Kidney (tissue), 13 donors: ENCODE measurements at regions not wholly inside any gene's neighbourhood (a gene's known extent, or its start where the extent isn't known, plus 50 kb on each side); places are given as distances from the start of the nearest gene placed in this dataset.

Source experiments
- DNase-seq, 5 donors: peaks; one replicate each; pipeline ENCODE4 v3.0.0-alpha.2; 2013 to 2020
- FAIRE-seq: peaks from 2 replicates; lab custom pipeline; 2012; peaks lifted over from hg19 to GRCh38; lab: Jason Lieb, UNC
- H3K27ac ChIP-seq, 2 donors: one replicate each; pipeline ENCODE4 v1.7.0; 2013; ENCODE audit warnings: low read depth in 2 of 2, low read length in 2 of 2, inconsistent platforms in 1 of 2
- H3K27me3 ChIP-seq: one replicate; pipeline ENCODE4 v1.7.1; 2013; ENCODE audit warnings: low read length, inconsistent platforms; ENCODE audit not compliant: control insufficient read depth, insufficient read depth
- H3K36me3 ChIP-seq, 3 donors: one replicate each; pipeline versions ENCODE4 v1.7.0 to v1.7.1; 2013; ENCODE audit warnings: low read length in 3 of 3, control low read depth in 1 of 3, inconsistent platforms in 1 of 3; ENCODE audit not compliant: insufficient read depth in 3 of 3, control insufficient read depth in 2 of 3
- H3K4me1 ChIP-seq, 3 donors: one replicate each; pipeline versions ENCODE4 v1.7.0 to v1.7.1; 2013; ENCODE audit warnings: low read length in 3 of 3, inconsistent platforms in 1 of 3, low read depth in 1 of 3; ENCODE audit not compliant: control insufficient read depth in 2 of 3, insufficient read depth in 2 of 3
- H3K4me3 ChIP-seq, 3 donors: one replicate each; pipeline versions ENCODE4 v1.7.0 to v1.8.1; 2013; ENCODE audit warnings: low read length in 3 of 3, control low read depth in 1 of 3, inconsistent platforms in 1 of 3
- H3K9ac ChIP-seq, 3 donors: one replicate each; pipeline versions ENCODE4 v1.7.0 to v1.7.1; 2013; ENCODE audit warnings: low read length in 3 of 3, control low read depth in 1 of 3, inconsistent platforms in 1 of 3
- H3K9me3 ChIP-seq, 3 donors: one replicate each; pipeline versions ENCODE4 v1.7.0 to v1.7.1; 2013; ENCODE audit warnings: low read length in 3 of 3, control low read depth in 1 of 3, inconsistent platforms in 1 of 3; ENCODE audit not compliant: control insufficient read depth in 2 of 3, insufficient read depth in 1 of 3
- intact Hi-C: fragments of 100-400 bp; cut with DNase I; formaldehyde crosslinking; loops from one replicate; pipeline ENCODE4 v1.11.1; 2022
- TF ChIP-seq, protein P1 (sequence below): IDR thresholded peaks from 3 replicates; pipeline ENCODE4 v1.5.1; 2012; ENCODE audit warnings: mild to moderate bottlenecking, moderate library complexity, borderline replicate concordance; ENCODE audit not compliant: insufficient read depth; ENCODE audit errors: extremely low read depth
- donor health status: control.
- donor health status: control.
- donor health status: control.
- donor health status: control.
- donor health status: control.
- donor health status: DM: yes; HTN: yes; CAD: no.
- donor health status: Normal renal cell carcinoma (clear cell type).

DNA sequence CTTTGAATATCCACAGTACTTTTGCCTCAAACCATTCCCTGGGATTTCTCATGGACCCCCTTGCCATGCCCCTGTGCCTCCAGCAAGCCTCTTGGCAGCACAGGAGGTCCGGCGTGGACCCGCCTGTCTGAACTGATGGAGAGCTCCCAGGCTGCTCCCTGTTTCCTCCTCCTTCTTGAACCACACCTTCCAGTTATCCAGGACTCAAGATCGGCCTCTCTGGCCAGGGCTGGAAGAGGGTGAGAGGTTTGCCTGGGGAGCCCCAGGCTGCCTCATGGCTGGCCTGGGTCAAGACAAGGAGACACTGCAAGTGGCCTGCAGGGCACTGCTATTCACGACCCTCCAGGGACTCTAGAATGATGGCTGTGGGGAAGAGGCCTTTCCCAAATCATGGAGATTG, 93.6 kb upstream of the WASF3 start:
- H3K36me3 ChIP-seq: no peaks in the 10 kb centered on the region
- no peak overlapping the region for H3K9ac ChIP-seq
- no peaks in the 10 kb centered on the region for H3K4me1 ChIP-seq
- FAIRE-seq: no peak
- H3K27me3 ChIP-seq: no peaks in the 10 kb centered on the region
- intact Hi-C loops: no loop called here
- no peak for DNase-seq
- no peak overlapping the region for H3K4me3 ChIP-seq
- no peak overlapping the region for H3K27ac ChIP-seq
- no peaks in the 10 kb centered on the region for H3K9me3 ChIP-seq
- TF ChIP-seq, protein P1, sequence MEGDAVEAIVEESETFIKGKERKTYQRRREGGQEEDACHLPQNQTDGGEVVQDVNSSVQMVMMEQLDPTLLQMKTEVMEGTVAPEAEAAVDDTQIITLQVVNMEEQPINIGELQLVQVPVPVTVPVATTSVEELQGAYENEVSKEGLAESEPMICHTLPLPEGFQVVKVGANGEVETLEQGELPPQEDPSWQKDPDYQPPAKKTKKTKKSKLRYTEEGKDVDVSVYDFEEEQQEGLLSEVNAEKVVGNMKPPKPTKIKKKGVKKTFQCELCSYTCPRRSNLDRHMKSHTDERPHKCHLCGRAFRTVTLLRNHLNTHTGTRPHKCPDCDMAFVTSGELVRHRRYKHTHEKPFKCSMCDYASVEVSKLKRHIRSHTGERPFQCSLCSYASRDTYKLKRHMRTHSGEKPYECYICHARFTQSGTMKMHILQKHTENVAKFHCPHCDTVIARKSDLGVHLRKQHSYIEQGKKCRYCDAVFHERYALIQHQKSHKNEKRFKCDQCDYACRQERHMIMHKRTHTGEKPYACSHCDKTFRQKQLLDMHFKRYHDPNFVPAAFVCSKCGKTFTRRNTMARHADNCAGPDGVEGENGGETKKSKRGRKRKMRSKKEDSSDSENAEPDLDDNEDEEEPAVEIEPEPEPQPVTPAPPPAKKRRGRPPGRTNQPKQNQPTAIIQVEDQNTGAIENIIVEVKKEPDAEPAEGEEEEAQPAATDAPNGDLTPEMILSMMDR: no peak

DNA sequence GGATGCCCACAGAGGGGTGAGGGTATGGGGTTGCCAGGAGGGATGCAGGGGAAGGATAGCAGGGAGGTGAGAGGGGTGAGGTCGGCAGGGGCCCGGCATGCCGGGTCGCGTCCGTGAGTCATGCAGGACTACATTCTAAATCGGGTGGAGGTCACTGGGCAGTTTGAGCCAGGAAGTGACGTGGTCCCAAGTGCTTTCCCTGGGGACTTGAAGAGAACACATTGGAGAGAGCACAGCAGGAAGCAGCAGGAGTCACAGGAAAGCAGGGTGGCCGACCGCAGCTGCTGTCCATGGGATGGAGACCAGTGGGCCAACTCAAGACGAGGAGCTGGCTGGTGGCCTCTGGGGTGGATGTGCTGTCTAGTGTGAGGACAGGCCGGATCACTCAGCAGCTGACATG, 92.0 kb upstream of the WASF3 start:
- TF ChIP-seq, protein P1: no peak
- H3K9ac ChIP-seq: no peak overlapping the region
- peak overlapping the region in 1 of 2 donors; percentile 8 for H3K27ac ChIP-seq
- no peak for FAIRE-seq
- no peaks in the 10 kb centered on the region for H3K27me3 ChIP-seq
- H3K9me3 ChIP-seq: no peaks in the 10 kb centered on the region
- peak in 1 of 5 donors; percentile 84 for DNase-seq
- H3K4me1 ChIP-seq: no peaks in the 10 kb centered on the region
- intact Hi-C loops: no loop called here
- H3K4me3 ChIP-seq: no peak overlapping the region
- no peaks in the 10 kb centered on the region for H3K36me3 ChIP-seq

DNA sequence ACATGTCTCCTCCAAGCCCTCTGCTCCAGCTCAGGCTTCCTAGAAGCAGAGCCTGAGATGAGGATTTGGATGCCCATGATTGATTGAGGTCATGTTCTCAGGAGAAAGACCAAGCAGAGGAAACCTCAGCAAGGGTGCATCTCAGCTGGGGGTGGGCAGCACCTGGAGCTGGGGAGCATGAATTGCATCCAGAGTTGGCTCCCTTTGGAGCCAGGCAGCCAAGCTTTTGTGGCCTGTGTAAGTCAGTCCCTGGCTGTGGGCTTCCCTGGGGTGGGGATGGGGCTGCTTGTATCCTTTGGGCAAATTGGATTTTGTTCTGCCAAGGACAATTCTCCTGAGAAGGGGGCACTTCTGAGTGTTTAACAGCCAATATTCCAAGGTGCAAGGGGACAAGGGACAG, 91.5 kb upstream of the WASF3 start:
- intact Hi-C loops: no loop called here
- DNase-seq (no peak), FAIRE-seq (no peak)

More for the DNA sequence above, 91.5 kb upstream of the WASF3 start:
- Histone ChIP-seq H3K9me3 (no peaks in the 10 kb centered on the region), H3K27ac (no peak overlapping the region), H3K27me3 (no peaks in the 10 kb centered on the region), H3K9ac (no peak overlapping the region), H3K4me3 (no peak overlapping the region), H3K36me3 (no peaks in the 10 kb centered on the region), H3K4me1 (no peaks in the 10 kb centered on the region)
- TF ChIP-seq, protein P1: no peak
